Activated T-helper 1 cell treated with anti-CD3 and anti-CD28 coated beads, Interleukin-2, amount 50 U/mL, for 16 hours (primary cell): ENCODE measurements at regions not wholly inside any gene's neighbourhood (a gene's known extent, or its start where the extent isn't known, plus 50 kb on each side); places are given as distances from the start of the nearest gene placed in this dataset.

ENCODE experiments used
- DNase-seq, 2 donors: peaks; one replicate each; pipeline ENCODE4 v3.0.0-alpha.2; 2020; ENCODE audit warnings: low read depth in 1 of 2, low spot score in 1 of 2

- DNase-seq, result no peak
Measured at GRCh38 chr6:167672738-167673137, 154.0 kb upstream of the AFDN start.

GRCh38 chr6:167673946-167674345 is 152.8 kb upstream of the AFDN start:
- no peak for DNase-seq

GRCh38 chr6:167674486-167674885 is 152.2 kb upstream of the AFDN start:
- no peak for DNase-seq

- DNase-seq, result no peak
Measured at GRCh38 chr6:167676000-167676665, 150.6 kb upstream of the AFDN start.

GRCh38 chr6:167676666-167677421 is 149.9 kb upstream of the AFDN start:
- DNase-seq, result no peak

- DNase-seq, result no peak
Measured at GRCh38 chr6:167677422-167677789, 149.3 kb upstream of the AFDN start.

GRCh38 chr6:167678102-167679101 is 148.3 kb upstream of the AFDN start:
- DNase-seq, result no peak

- no peak for DNase-seq
Measured at GRCh38 chr6:167679122-167679736, 147.5 kb upstream of the AFDN start.

GRCh38 chr6:167679790-167680604 is 146.7 kb upstream of the AFDN start:
- DNase-seq, result no peak

GRCh38 chr6:167680605-167681149 is 146.0 kb upstream of the AFDN start:
- DNase-seq, result no peak

- DNase-seq, result no peak
Measured at GRCh38 chr6:167682125-167682524, 144.6 kb upstream of the AFDN start.

- DNase-seq, result no peak
Measured at GRCh38 chr6:167682546-167683027, 144.1 kb upstream of the AFDN start.

- DNase-seq, result no peak
Measured at GRCh38 chr6:167683028-167683862, 143.5 kb upstream of the AFDN start.

- no peak for DNase-seq
Measured at GRCh38 chr6:167684276-167685104, 142.2 kb upstream of the AFDN start.

GRCh38 chr6:167685654-167686053 is 141.1 kb upstream of the AFDN start:
- no peak for DNase-seq

GRCh38 chr6:167686204-167686893 is 140.4 kb upstream of the AFDN start:
- no peak for DNase-seq

- DNase-seq, result no peak
Measured at GRCh38 chr6:167687116-167687725, 139.5 kb upstream of the AFDN start.
